Tibial nerve (tissue), 4 donors: ENCODE measurements at regions not wholly inside any gene's neighbourhood (a gene's known extent, or its start where the extent isn't known, plus 50 kb on each side); places are given as distances from the start of the nearest gene placed in this dataset.
A peak's percentile ranks its signal among the peaks of the same experiment; 100 is the strongest.

Source experiments
- DNase-seq, 2 donors: peaks; one replicate each; pipeline ENCODE4 v3.0.0-alpha.2; 2019; ENCODE audit warnings: low spot score in 2 of 2
- H3K27ac ChIP-seq, 4 donors: fragments of 200-600 bp; sonication (generic) in 3 of 4; one replicate each; pipeline ENCODE4 v1.5.1; 2017 to 2019; ENCODE audit warnings: mild to moderate bottlenecking in 1 of 4
- H3K27me3 ChIP-seq, 2 donors: fragments of 200-600 bp; sonication (generic) in 1 of 2; one replicate each; pipeline versions ENCODE4 v1.5.1 to v1.6.0; 2017 to 2019
- H3K36me3 ChIP-seq, 3 donors: fragments of 200-600 bp; sonication (generic); one replicate each; pipeline ENCODE4 v1.5.1; 2018 to 2019
- H3K4me1 ChIP-seq, 4 donors: fragments of 200-600 bp; sonication (generic) in 3 of 4; one replicate each; pipeline ENCODE4 v1.5.1; 2017 to 2019
- H3K4me3 ChIP-seq, 4 donors: fragments of 200-600 bp; sonication (generic) in 3 of 4; one replicate each; pipeline ENCODE4 v1.5.1; 2017 to 2019; ENCODE audit warnings: mild to moderate bottlenecking in 1 of 4, moderate library complexity in 1 of 4
- H3K9me3 ChIP-seq, 4 donors: fragments of 200-600 bp; sonication (generic) in 3 of 4; one replicate each; pipeline ENCODE4 v1.5.1; 2017 to 2019
- EP300 ChIP-seq, 2 donors: sonication (generic); formaldehyde crosslinking; IDR thresholded peaks; one replicate each; pipeline ENCODE4 v1.6.1; 2017; ENCODE audit warnings: antibody characterized with exemption in 2 of 2, mild to moderate bottlenecking in 1 of 2
- POLR2A ChIP-seq, 2 donors: fragments of 450-650 bp; IDR thresholded peaks; one replicate each; pipeline ENCODE4 v1.6.1; 2017; ENCODE audit warnings: antibody characterized with exemption in 2 of 2, mild to moderate bottlenecking in 2 of 2, moderate library complexity in 2 of 2
- WGBS, 2 donors: methylation state at CpG; one replicate each; pipeline ENCODE4 v1.1.5; 2018; 5-methylcytosine and 5-hydroxymethylcytosine counted together
- TF ChIP-seq, protein P1 (sequence below), 5 experiments: fragments of 200-600 bp in 3 of 5; fragments of 450-650 bp in 2 of 5; sonication (generic) in 3 of 5; IDR thresholded peaks; one replicate each; pipeline ENCODE4 v1.5.1; 2016 to 2019; ENCODE audit warnings: antibody characterized with exemption in 5 of 5, mild to moderate bottlenecking in 3 of 5, moderate library complexity in 2 of 5

- H3K9me3 ChIP-seq: no peaks in the 10 kb centered on the region
- H3K4me3 ChIP-seq: no peak overlapping the region
- no peaks in the 10 kb centered on the region for H3K27me3 ChIP-seq
- H3K4me1 ChIP-seq: no peaks in the 10 kb centered on the region
- 64 to 72% methylated on average over 3 of the region's 3 CpGs for WGBS, 2 donors
- no peaks in the 10 kb centered on the region for H3K36me3 ChIP-seq
- DNase-seq: no peak
- no peak overlapping the region for H3K27ac ChIP-seq
- TF ChIP-seq, protein P1, sequence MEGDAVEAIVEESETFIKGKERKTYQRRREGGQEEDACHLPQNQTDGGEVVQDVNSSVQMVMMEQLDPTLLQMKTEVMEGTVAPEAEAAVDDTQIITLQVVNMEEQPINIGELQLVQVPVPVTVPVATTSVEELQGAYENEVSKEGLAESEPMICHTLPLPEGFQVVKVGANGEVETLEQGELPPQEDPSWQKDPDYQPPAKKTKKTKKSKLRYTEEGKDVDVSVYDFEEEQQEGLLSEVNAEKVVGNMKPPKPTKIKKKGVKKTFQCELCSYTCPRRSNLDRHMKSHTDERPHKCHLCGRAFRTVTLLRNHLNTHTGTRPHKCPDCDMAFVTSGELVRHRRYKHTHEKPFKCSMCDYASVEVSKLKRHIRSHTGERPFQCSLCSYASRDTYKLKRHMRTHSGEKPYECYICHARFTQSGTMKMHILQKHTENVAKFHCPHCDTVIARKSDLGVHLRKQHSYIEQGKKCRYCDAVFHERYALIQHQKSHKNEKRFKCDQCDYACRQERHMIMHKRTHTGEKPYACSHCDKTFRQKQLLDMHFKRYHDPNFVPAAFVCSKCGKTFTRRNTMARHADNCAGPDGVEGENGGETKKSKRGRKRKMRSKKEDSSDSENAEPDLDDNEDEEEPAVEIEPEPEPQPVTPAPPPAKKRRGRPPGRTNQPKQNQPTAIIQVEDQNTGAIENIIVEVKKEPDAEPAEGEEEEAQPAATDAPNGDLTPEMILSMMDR (IDR thresholded peaks at IDR 0.05): peak in 1 of 5 experiments; percentile 17
- TF ChIP-seq EP300 (IDR thresholded peaks at IDR 0.05) (no peak), POLR2A (IDR thresholded peaks at IDR 0.05) (no peak)
Observed at GRCh38 chr5:60161340-60161934, 267.9 kb upstream of the PDE4D start.

GRCh38 chr5:60149081-60149480, 255.6 kb upstream of the PDE4D start:
- TF ChIP-seq POLR2A (IDR thresholded peaks at IDR 0.05): no peak
- TF ChIP-seq, protein P1 (IDR thresholded peaks at IDR 0.05): no peak
- no peak for TF ChIP-seq EP300 (IDR thresholded peaks at IDR 0.05)
- no peaks in the 10 kb centered on the region for H3K27me3 ChIP-seq
- H3K4me1 ChIP-seq: no peaks in the 10 kb centered on the region
- H3K4me3 ChIP-seq: no peak overlapping the region
- DNase-seq: no peak
- H3K27ac ChIP-seq: no peak overlapping the region
- no peaks in the 10 kb centered on the region for H3K36me3 ChIP-seq
- WGBS, 2 donors: 61 to 68% methylated on average over 3 of the region's 3 CpGs
- peaks cover 0 to 12% (median 5%) of the 10 kb centered on the region in 4 donors for H3K9me3 ChIP-seq

DNA sequence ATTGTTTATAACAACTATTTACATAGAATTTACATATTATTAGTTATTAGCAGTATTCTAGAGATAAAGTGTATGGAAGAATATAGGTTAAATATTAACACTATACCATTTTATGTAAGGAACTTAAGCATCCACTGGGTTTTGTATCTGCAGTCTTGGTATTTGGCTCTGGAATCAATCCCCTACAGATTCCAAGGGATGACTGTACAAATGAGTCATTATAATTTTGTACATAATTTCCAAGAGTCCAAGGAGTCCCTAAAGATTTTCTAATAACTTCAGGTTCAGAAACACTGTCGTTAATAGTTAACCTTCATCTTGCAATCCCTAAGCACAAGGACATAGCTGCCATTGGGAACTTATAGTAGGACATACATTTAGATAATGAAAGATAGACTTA, 254.8 kb upstream of the PDE4D start:
- H3K4me1 ChIP-seq: no peaks in the 10 kb centered on the region
- no peaks in the 10 kb centered on the region for H3K27me3 ChIP-seq
- H3K4me3 ChIP-seq: no peak overlapping the region
- DNase-seq: no peak
- H3K9me3 ChIP-seq: peaks cover 0 to 12% (median 5%) of the 10 kb centered on the region in 4 donors
- 58 to 72% methylated on average over 1 of the region's 1 CpG for WGBS, 2 donors
- TF ChIP-seq EP300 (IDR thresholded peaks at IDR 0.05) (no peak), POLR2A (IDR thresholded peaks at IDR 0.05) (no peak)
- TF ChIP-seq, protein P1 (IDR thresholded peaks at IDR 0.05): no peak
- no peak overlapping the region for H3K27ac ChIP-seq
- H3K36me3 ChIP-seq: no peaks in the 10 kb centered on the region

DNA sequence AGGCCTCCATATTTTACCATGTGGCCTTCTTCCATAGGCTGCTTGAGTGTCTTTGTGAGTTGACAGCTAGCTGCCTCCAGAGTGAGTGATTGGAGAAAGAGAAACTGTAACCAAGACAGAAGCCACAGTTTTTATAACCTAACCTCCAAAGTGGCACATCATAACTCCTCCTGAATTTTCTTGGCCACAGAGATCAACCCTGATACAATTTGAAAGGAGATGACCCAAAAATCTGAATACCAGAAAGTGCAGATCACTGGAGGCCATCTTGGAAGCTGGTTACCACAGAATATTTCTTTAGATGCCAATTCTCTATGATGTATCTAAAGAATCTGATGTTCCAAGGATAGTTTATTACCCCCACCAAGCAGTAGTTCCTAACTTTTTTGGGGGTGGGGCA, 254.3 kb upstream of the PDE4D start:
- H3K27me3 ChIP-seq: no peaks in the 10 kb centered on the region
- no peak overlapping the region for H3K27ac ChIP-seq
- no peak for DNase-seq
- no peak for TF ChIP-seq EP300 (IDR thresholded peaks at IDR 0.05)
- TF ChIP-seq, protein P1 (IDR thresholded peaks at IDR 0.05): no peak
- TF ChIP-seq POLR2A (IDR thresholded peaks at IDR 0.05): no peak
- no peaks in the 10 kb centered on the region for H3K36me3 ChIP-seq
- H3K4me3 ChIP-seq: no peak overlapping the region
- H3K9me3 ChIP-seq: peaks cover 0 to 11% (median 5%) of the 10 kb centered on the region in 4 donors
- no peaks in the 10 kb centered on the region for H3K4me1 ChIP-seq

DNA sequence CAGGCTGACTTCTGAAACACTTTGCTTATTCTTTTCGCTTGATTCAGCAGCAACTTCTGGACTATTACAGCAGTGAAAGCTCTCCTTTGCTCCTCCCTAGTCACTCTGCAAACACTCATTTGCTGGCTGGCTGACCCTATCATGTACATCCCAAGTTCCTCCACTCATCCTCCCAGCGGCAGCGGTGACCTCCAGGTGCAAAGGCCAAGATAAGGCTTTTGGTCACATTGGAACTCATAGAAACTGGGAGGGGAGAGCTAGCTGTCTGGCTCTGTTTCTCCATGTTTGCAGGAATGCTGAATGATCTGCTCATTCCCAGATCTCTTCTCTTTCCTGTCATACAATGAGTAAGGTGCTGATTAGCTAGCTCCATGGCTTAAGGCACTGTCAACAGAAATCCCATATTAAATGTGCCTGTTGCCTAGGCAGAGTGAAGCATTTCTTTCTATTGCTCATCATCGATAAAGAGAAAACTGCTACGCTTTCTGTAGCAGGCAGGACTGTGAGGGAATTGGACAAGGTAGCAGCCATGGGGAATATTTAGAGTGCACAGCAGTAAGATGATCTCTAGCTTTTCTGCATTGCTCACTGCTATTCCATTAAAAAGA, 250.5 kb upstream of the PDE4D start:
- WGBS, 2 donors: 66 to 72% methylated on average over 5 of the region's 5 CpGs
- no peaks in the 10 kb centered on the region for H3K36me3 ChIP-seq
- TF ChIP-seq, protein P1 (IDR thresholded peaks at IDR 0.05): no peak
- no peak for TF ChIP-seq POLR2A (IDR thresholded peaks at IDR 0.05)
- TF ChIP-seq EP300 (IDR thresholded peaks at IDR 0.05): no peak
- no peaks in the 10 kb centered on the region for H3K27me3 ChIP-seq
- no peak for DNase-seq
- H3K27ac ChIP-seq: no peak overlapping the region
- H3K4me3 ChIP-seq: no peak overlapping the region
- no peaks in the 10 kb centered on the region for H3K9me3 ChIP-seq
- no peaks in the 10 kb centered on the region for H3K4me1 ChIP-seq
